ENCODE measurements at regions not wholly inside any gene's neighbourhood (a gene's known extent, or its start where the extent isn't known, plus 50 kb on each side); places are given as distances from the start of the nearest gene placed in this dataset.
"Not testable (repeated sequence)": the region's sequence is repeated elsewhere in the genome, so short reads cannot be mapped to it uniquely, and the experiment has no call there.

- DNase-seq (ENCODE audit: insufficient read length, low spot score) (no peak), FAIRE-seq (no peak)
- no peak for TF ChIP-seq CTCF (IDR thresholded peaks at IDR 0.05; ENCODE audit: insufficient read depth, missing control alignments)
Measured at GRCh38 chr10:65040796-65041195, 1519.6 kb downstream of the REEP3 start.

- no peak for TF ChIP-seq CTCF (IDR thresholded peaks at IDR 0.05; ENCODE audit: insufficient read depth, missing control alignments)
- FAIRE-seq (no peak), DNase-seq (ENCODE audit: insufficient read length, low spot score) (no peak)
Measured at GRCh38 chr10:65041307-65041706, 1520.1 kb downstream of the REEP3 start.

GRCh38 chr10:65042496-65042895 lies 1521.3 kb downstream of the REEP3 start:
- DNase-seq (ENCODE audit: insufficient read length, low spot score) = no peak
- no peak for TF ChIP-seq CTCF (IDR thresholded peaks at IDR 0.05; ENCODE audit: insufficient read depth, missing control alignments)
- no peak for FAIRE-seq

GRCh38 chr10:65046831-65047230 lies 1525.6 kb downstream of the REEP3 start:
- FAIRE-seq (no peak), DNase-seq (ENCODE audit: insufficient read length, low spot score) (no peak)
- TF ChIP-seq CTCF (IDR thresholded peaks at IDR 0.05; ENCODE audit: insufficient read depth, missing control alignments) = no peak

GRCh38 chr10:65052111-65052510 lies 1530.9 kb downstream of the REEP3 start:
- not testable (repeated sequence) for DNase-seq (ENCODE audit: insufficient read length, low spot score); FAIRE-seq

- DNase-seq (ENCODE audit: insufficient read length, low spot score); FAIRE-seq: not testable (repeated sequence)
Measured at GRCh38 chr10:65053397-65053796, 1532.2 kb downstream of the REEP3 start.

GRCh38 chr10:65053831-65054351 lies 1532.7 kb downstream of the REEP3 start:
- DNase-seq (ENCODE audit: insufficient read length, low spot score); FAIRE-seq: not testable (repeated sequence)

GRCh38 chr10:65054701-65055100 lies 1533.5 kb downstream of the REEP3 start:
- FAIRE-seq; DNase-seq (ENCODE audit: insufficient read length, low spot score): not testable (repeated sequence)

- no peak for FAIRE-seq
- TF ChIP-seq CTCF (IDR thresholded peaks at IDR 0.05; ENCODE audit: insufficient read depth, missing control alignments) = no peak
Measured at GRCh38 chr10:65065278-65065677, 1544.1 kb downstream of the REEP3 start.

More at GRCh38 chr10:65065278-65065677, 1544.1 kb downstream of the REEP3 start:
- no peak for DNase-seq (ENCODE audit: insufficient read length, low spot score)

Measured in D721Med (cell line).